OCI-LY3 (cell line): ENCODE measurements at regions not wholly inside any gene's neighbourhood (a gene's known extent, or its start where the extent isn't known, plus 50 kb on each side); places are given as distances from the start of the nearest gene placed in this dataset.

Experiments
- H2AFZ ChIP-seq: fragments of 200-600, 300-600 bp; shearing (Covaris generic); 2 replicates; pipeline ENCODE4 v1.6.0; 2014; ENCODE audit warnings: antibody characterized with exemption, low read depth, low read length
- H3K27ac ChIP-seq: fragments of 200-600, 300-600 bp; sonication (generic); 2 replicates; pipeline ENCODE4 v1.5.1; 2014; ENCODE audit warnings: mild to moderate bottlenecking, low read length, moderate library complexity, mixed read lengths
- H3K27me3 ChIP-seq: fragments of 200-600, 300-600 bp; sonication (generic); 2 replicates; pipeline ENCODE4 v1.6.1; 2014; ENCODE audit warnings: low read depth, low read length, mixed read lengths
- H3K36me3 ChIP-seq: fragments of 200-600, 300-600 bp; sonication (generic); replicated peaks from 2 replicates; pipeline ENCODE3; 2014; ENCODE audit warnings: low read depth, low read length, mixed read lengths
- H3K4me1 ChIP-seq: fragments of 300-600, 200-600 bp; sonication (generic); 2 replicates; pipeline ENCODE4 v1.6.1; 2014; ENCODE audit warnings: low read length, mixed read lengths
- H3K4me2 ChIP-seq: fragments of 200-600, 300-600 bp; sonication (generic); 2 replicates; pipeline ENCODE4 v1.6.1; 2014; ENCODE audit warnings: low read length, mixed read lengths
- H3K4me3 ChIP-seq: fragments of 300-600, 200-600 bp; sonication (generic); 2 replicates; pipeline ENCODE4 v1.5.1; 2014; ENCODE audit warnings: antibody characterized with exemption, mild to moderate bottlenecking, low read length, moderate library complexity
- H3K79me2 ChIP-seq: fragments of 300-600, 200-600 bp; shearing (Covaris generic); 2 replicates; pipeline ENCODE4 v1.6.1; 2014; ENCODE audit warnings: mild to moderate bottlenecking, low read length, mixed read lengths
- H3K9ac ChIP-seq: fragments of 300-600, 200-600 bp; shearing (Covaris generic); 2 replicates; pipeline ENCODE4 v1.6.0; 2014; ENCODE audit warnings: mild to moderate bottlenecking, low read length, moderate library complexity
- H3K9me3 ChIP-seq: fragments of 200-600, 300-600 bp; shearing (Covaris generic); 2 replicates; pipeline ENCODE4 v1.6.1; 2014; ENCODE audit warnings: low read length, mixed read lengths; ENCODE audit not compliant: insufficient read depth
- H4K20me1 ChIP-seq: fragments of 200-600, 300-600 bp; sonication (generic); 2 replicates; pipeline ENCODE4 v1.6.1; 2016; ENCODE audit warnings: low read length, mixed read lengths; ENCODE audit not compliant: insufficient read depth
- CTCF ChIP-seq: fragments of 200-600, 300-600 bp; sonication (generic); IDR thresholded peaks from 2 replicates; pipeline ENCODE4 v1.5.1; 2014; ENCODE audit warnings: antibody characterized with exemption, low read length, low read depth
- EZH2phosphoT487 ChIP-seq: fragments of 200-600 bp; shearing (Covaris generic); IDR thresholded peaks from 2 replicates; pipeline ENCODE4 v1.6.1; 2018; ENCODE audit warnings: antibody characterized with exemption, mixed run types, low read depth

GRCh38 chr4:95959633-95960032, 119.7 kb downstream of the PDHA2 start:
- H3K27me3 ChIP-seq = peaks cover 10% of the 10 kb centered on the region

GRCh38 chr4:95963456-95963855, 123.6 kb downstream of the PDHA2 start:
- Histone ChIP-seq H2AFZ (no peak overlapping the region), H3K4me2 (no peak overlapping the region), H3K4me1 (no peaks in the 10 kb centered on the region), H3K9ac (no peak overlapping the region), H3K27ac (no peak overlapping the region), H4K20me1 (no peaks in the 10 kb centered on the region), H3K27me3 (peaks cover 3% of the 10 kb centered on the region; the same call in 1 of the 2 replicates), H3K79me2 (no peaks in the 10 kb centered on the region), H3K4me3 (no peak overlapping the region), H3K9me3 (no peaks in the 10 kb centered on the region), H3K36me3 (no peaks in the 10 kb centered on the region)
- TF ChIP-seq CTCF (no peak), EZH2phosphoT487 (no peak)

More at GRCh38 chr4:95959633-95960032, 119.7 kb downstream of the PDHA2 start:
- no peak overlapping the region for H3K4me2 ChIP-seq
- no peaks in the 10 kb centered on the region for H3K79me2 ChIP-seq
- H3K36me3 ChIP-seq = no peaks in the 10 kb centered on the region
- H2AFZ ChIP-seq = no peak overlapping the region
- no peaks in the 10 kb centered on the region for H3K4me1 ChIP-seq
- no peak overlapping the region for H3K4me3 ChIP-seq
- H3K27ac ChIP-seq = no peak overlapping the region
- H3K9me3 ChIP-seq = no peaks in the 10 kb centered on the region
- H3K9ac ChIP-seq = no peak overlapping the region
- no peak for TF ChIP-seq EZH2phosphoT487
- no peak for TF ChIP-seq CTCF
- H4K20me1 ChIP-seq = no peaks in the 10 kb centered on the region

- H3K4me3 ChIP-seq = no peak overlapping the region
- no peak overlapping the region for H3K9ac ChIP-seq
- no peak for TF ChIP-seq CTCF
- TF ChIP-seq EZH2phosphoT487 = no peak
- H3K79me2 ChIP-seq = no peaks in the 10 kb centered on the region
- H3K36me3 ChIP-seq = no peaks in the 10 kb centered on the region
- H2AFZ ChIP-seq = no peak overlapping the region
- H3K4me1 ChIP-seq = peaks cover 9% of the 10 kb centered on the region
- H3K4me2 ChIP-seq = no peak overlapping the region
- peaks cover 25% of the 10 kb centered on the region; the same call in 1 of the 2 replicates for H3K9me3 ChIP-seq
- peaks cover 67% of the 10 kb centered on the region for H3K27me3 ChIP-seq
- peaks cover 9% of the 10 kb centered on the region; the same call in 1 of the 2 replicates for H4K20me1 ChIP-seq
- no peak overlapping the region for H3K27ac ChIP-seq
Observed at GRCh38 chr4:95979961-95980876, 140.3 kb downstream of the PDHA2 start.

- H3K9me3 ChIP-seq = peaks cover 25% of the 10 kb centered on the region; the same call in 1 of the 2 replicates
- no peak overlapping the region for H3K9ac ChIP-seq
- no peak overlapping the region for H2AFZ ChIP-seq
- H3K27ac ChIP-seq = no peak overlapping the region
- peaks cover 11% of the 10 kb centered on the region; the same call in 1 of the 2 replicates for H4K20me1 ChIP-seq
- no peaks in the 10 kb centered on the region for H3K79me2 ChIP-seq
- no peaks in the 10 kb centered on the region for H3K36me3 ChIP-seq
- H3K27me3 ChIP-seq = peaks cover 69% of the 10 kb centered on the region
- H3K4me2 ChIP-seq = no peak overlapping the region
- peaks cover 14% of the 10 kb centered on the region for H3K4me1 ChIP-seq
- TF ChIP-seq EZH2phosphoT487 = no peak
- no peak for TF ChIP-seq CTCF
- H3K4me3 ChIP-seq = no peak overlapping the region
Observed at GRCh38 chr4:95980877-95981360, 141.0 kb downstream of the PDHA2 start.
